Muscle layer of colon (tissue), 2 donors: ENCODE measurements at regions not wholly inside any gene's neighbourhood (a gene's known extent, or its start where the extent isn't known, plus 50 kb on each side); places are given as distances from the start of the nearest gene placed in this dataset.

Source experiments
- H3K27ac ChIP-seq: one replicate; pipeline ENCODE4 v1.7.0; 2013; ENCODE audit warnings: low read depth, mild to moderate bottlenecking, low read length, moderate library complexity
- H3K27me3 ChIP-seq, 2 donors: one replicate each; pipeline ENCODE4 v1.7.0; 2013; ENCODE audit warnings: low read length in 2 of 2, mild to moderate bottlenecking in 2 of 2; ENCODE audit not compliant: insufficient read depth in 2 of 2, control insufficient read depth in 1 of 2
- H3K36me3 ChIP-seq: one replicate; pipeline ENCODE4 v1.7.0; 2013; ENCODE audit warnings: mild to moderate bottlenecking, low read length; ENCODE audit not compliant: insufficient read depth
- H3K4me1 ChIP-seq: one replicate; pipeline ENCODE4 v1.7.0; 2013; ENCODE audit warnings: mild to moderate bottlenecking, low read length; ENCODE audit not compliant: insufficient read depth
- H3K4me3 ChIP-seq, 2 donors: one replicate each; pipeline ENCODE4 v1.7.0; 2013; ENCODE audit warnings: low read length in 2 of 2, low read depth in 1 of 2, mild to moderate bottlenecking in 1 of 2, moderate library complexity in 1 of 2
- H3K9ac ChIP-seq: one replicate; pipeline ENCODE4 v1.7.0; 2013; ENCODE audit warnings: low read length
- H3K9me3 ChIP-seq: one replicate; pipeline ENCODE4 v1.7.0; 2013; ENCODE audit warnings: mild to moderate bottlenecking, low read length
- donor health status: abdominal sarcoma.
- donor health status: Adenocarcinoma of cecum.

DNA sequence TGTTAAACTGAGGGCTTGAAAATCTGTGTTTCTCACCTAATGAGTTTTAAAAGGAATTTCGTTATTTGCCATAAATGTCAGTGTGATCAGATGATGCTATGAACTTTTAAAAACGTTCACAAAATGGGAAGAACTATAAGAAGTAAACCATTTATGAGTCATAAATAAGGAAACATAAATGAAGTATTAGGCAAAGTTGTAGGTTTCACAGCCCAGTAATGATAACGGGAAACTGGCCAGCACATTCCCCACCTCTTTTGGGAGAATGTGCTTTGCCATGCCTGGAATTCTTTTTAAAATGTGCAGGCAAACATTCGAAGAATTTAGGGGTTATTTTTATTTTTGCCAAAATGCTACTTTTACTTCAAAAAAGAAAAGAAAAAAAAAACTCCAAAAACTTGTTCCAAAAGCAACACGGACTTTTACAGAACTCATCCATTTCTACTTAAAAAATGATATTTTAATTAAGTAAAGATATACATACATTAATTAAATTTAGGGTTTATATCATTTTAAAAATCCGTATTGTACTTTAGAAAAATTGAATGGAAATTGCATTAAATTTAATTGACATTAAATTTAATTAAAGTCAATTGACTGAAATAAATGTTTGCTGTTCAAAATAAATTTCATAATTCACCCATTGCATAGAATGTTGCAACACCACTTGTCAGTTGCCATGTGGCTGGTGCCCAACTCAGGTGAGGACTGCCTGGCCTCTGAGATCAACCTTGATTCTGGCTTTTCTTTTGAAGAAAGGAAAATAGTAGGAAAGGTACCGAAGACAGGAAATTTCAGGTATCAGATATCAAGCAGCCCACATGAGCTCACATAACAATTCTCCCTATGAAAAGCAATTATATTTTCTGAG is 1198.5 kb downstream of the EFNB2 start:
- Histone ChIP-seq H3K9ac (no peak overlapping the region), H3K4me1 (no peaks in the 10 kb centered on the region), H3K27me3 (no peaks in the 10 kb centered on the region), H3K27ac (no peak overlapping the region), H3K4me3 (no peak overlapping the region), H3K36me3 (no peaks in the 10 kb centered on the region), H3K9me3 (no peaks in the 10 kb centered on the region)

- Histone ChIP-seq H3K27ac (no peak overlapping the region), H3K9ac (no peak overlapping the region), H3K9me3 (no peaks in the 10 kb centered on the region), H3K36me3 (no peaks in the 10 kb centered on the region), H3K4me3 (no peak overlapping the region), H3K27me3 (no peaks in the 10 kb centered on the region), H3K4me1 (no peaks in the 10 kb centered on the region)
These were observed 1201.3 kb downstream of the EFNB2 start for GRCh38 chr13:105334211-105334610.

- Histone ChIP-seq H3K9ac (no peak overlapping the region), H3K4me3 (no peak overlapping the region), H3K4me1 (no peaks in the 10 kb centered on the region), H3K27ac (no peak overlapping the region), H3K36me3 (no peaks in the 10 kb centered on the region), H3K27me3 (no peaks in the 10 kb centered on the region), H3K9me3 (no peaks in the 10 kb centered on the region)
These were observed 1202.0 kb downstream of the EFNB2 start for GRCh38 chr13:105333416-105333815.

DNA sequence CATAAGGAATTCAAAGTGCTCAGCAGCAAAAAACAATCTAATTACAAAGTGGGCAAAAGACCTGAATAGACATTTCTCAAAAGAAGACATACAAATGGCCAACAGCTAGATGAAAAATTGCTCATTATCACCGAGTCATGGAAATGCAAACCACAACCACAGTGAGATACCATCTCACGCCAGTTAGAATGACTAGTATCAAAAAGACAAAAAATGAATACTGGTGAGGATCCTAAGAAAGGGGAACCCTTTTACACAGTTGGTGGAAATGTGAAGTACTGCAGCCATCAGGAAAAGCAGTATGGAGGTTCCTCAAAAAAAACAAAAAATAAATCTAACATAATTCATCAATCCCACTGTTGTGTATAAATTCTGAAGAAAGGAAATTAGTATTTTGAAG is 1206.1 kb downstream of the EFNB2 start:
- Histone ChIP-seq H3K27ac (no peak overlapping the region), H3K36me3 (no peaks in the 10 kb centered on the region), H3K9me3 (no peaks in the 10 kb centered on the region), H3K4me3 (no peak overlapping the region), H3K4me1 (no peaks in the 10 kb centered on the region), H3K9ac (no peak overlapping the region), H3K27me3 (no peaks in the 10 kb centered on the region)

- Histone ChIP-seq H3K9ac (no peak overlapping the region), H3K36me3 (no peaks in the 10 kb centered on the region), H3K27ac (no peak overlapping the region), H3K27me3 (no peaks in the 10 kb centered on the region), H3K4me3 (no peak overlapping the region), H3K9me3 (no peaks in the 10 kb centered on the region), H3K4me1 (no peaks in the 10 kb centered on the region)
These were observed 1207.2 kb downstream of the EFNB2 start for GRCh38 chr13:105328212-105328611.

DNA sequence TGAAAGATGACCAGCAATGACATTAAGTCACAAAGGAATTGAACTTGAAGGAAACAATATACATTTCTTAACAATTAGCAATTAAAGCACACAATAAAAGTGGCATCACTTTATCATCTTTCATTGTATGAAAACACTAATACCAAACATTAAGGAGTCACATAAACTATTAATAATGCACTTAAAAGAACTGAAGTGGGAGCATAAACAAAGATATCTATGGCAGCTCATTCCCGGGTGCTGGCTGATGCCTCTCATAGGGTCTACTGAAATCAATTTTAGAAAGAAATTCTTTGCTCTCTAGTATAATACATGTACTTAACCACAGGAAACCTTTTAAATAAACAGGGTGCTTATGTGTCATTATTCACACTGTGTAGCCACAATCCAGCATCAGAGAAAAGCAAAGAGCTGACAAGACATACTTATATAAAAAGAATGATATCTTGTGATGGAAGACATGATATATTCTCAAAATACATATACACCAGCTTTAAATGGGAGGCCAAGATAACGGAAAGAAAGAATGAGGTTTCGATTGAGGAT is 1207.8 kb downstream of the EFNB2 start:
- Histone ChIP-seq H3K36me3 (no peaks in the 10 kb centered on the region), H3K4me3 (no peak overlapping the region), H3K9me3 (no peaks in the 10 kb centered on the region), H3K9ac (no peak overlapping the region), H3K4me1 (no peaks in the 10 kb centered on the region), H3K27ac (no peak overlapping the region), H3K27me3 (no peaks in the 10 kb centered on the region)

- no peaks in the 10 kb centered on the region for H3K27me3 ChIP-seq
- no peak overlapping the region for H3K4me3 ChIP-seq
- H3K36me3 ChIP-seq: no peaks in the 10 kb centered on the region
- H3K27ac ChIP-seq: no peak overlapping the region
- no peaks in the 10 kb centered on the region for H3K4me1 ChIP-seq
- H3K9me3 ChIP-seq: no peaks in the 10 kb centered on the region
- H3K9ac ChIP-seq: no peak overlapping the region
These were observed 1215.6 kb downstream of the EFNB2 start for GRCh38 chr13:105319875-105320274.

- Histone ChIP-seq H3K4me1 (no peaks in the 10 kb centered on the region), H3K27me3 (no peaks in the 10 kb centered on the region)
These were observed 1218.7 kb downstream of the EFNB2 start for GRCh38 chr13:105316731-105317130.

GRCh38 chr13:105312906-105313305 is 1222.6 kb downstream of the EFNB2 start:
- Histone ChIP-seq H3K27me3 (no peaks in the 10 kb centered on the region), H3K4me3 (no peak overlapping the region), H3K4me1 (no peaks in the 10 kb centered on the region), H3K36me3 (no peaks in the 10 kb centered on the region), H3K9me3 (no peaks in the 10 kb centered on the region), H3K9ac (no peak overlapping the region), H3K27ac (no peak overlapping the region)

More at GRCh38 chr13:105316731-105317130, 1218.7 kb downstream of the EFNB2 start:
- no peak overlapping the region for H3K27ac ChIP-seq
- no peaks in the 10 kb centered on the region for H3K9me3 ChIP-seq
- H3K9ac ChIP-seq: no peak overlapping the region
- no peak overlapping the region for H3K4me3 ChIP-seq
- H3K36me3 ChIP-seq: no peaks in the 10 kb centered on the region

- H3K9me3 ChIP-seq: no peaks in the 10 kb centered on the region
- no peaks in the 10 kb centered on the region for H3K36me3 ChIP-seq
- H3K4me3 ChIP-seq: no peak overlapping the region
- no peaks in the 10 kb centered on the region for H3K4me1 ChIP-seq
- no peak overlapping the region for H3K9ac ChIP-seq
- no peaks in the 10 kb centered on the region for H3K27me3 ChIP-seq
- no peak overlapping the region for H3K27ac ChIP-seq
These were observed 1224.4 kb downstream of the EFNB2 start for GRCh38 chr13:105311094-105311493.

DNA sequence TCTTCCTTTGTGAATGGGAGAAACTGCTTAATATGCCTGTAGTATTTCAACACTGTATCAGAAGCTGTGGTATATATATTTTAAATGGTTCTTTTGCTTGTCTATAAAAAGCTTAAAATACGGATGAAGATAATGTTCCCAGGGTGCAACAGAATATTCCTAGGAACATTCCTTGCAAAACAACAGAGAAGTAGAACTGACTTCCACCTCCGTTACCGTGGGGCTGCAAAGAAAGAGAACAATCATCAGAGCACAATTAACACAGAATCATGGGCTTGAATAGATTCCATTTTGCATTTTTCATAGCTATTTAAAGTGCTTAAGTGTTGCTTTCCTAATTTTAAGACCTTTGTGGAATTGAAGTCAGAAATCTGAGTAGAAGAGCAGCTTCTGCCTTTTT is 1227.7 kb downstream of the EFNB2 start:
- H3K9ac ChIP-seq: no peak overlapping the region
- no peaks in the 10 kb centered on the region for H3K27me3 ChIP-seq
- H3K4me3 ChIP-seq: no peak overlapping the region
- no peak overlapping the region for H3K27ac ChIP-seq
- no peaks in the 10 kb centered on the region for H3K9me3 ChIP-seq
- H3K36me3 ChIP-seq: no peaks in the 10 kb centered on the region
- H3K4me1 ChIP-seq: no peaks in the 10 kb centered on the region

- H3K27ac ChIP-seq: no peak overlapping the region
- no peak overlapping the region for H3K9ac ChIP-seq
- no peaks in the 10 kb centered on the region for H3K9me3 ChIP-seq
- H3K36me3 ChIP-seq: no peaks in the 10 kb centered on the region
- H3K4me3 ChIP-seq: no peak overlapping the region
- no peaks in the 10 kb centered on the region for H3K27me3 ChIP-seq
- no peaks in the 10 kb centered on the region for H3K4me1 ChIP-seq
These were observed 1237.6 kb downstream of the EFNB2 start for GRCh38 chr13:105297839-105298238.
